Activated CD4-positive, alpha-beta T cell treated with anti-CD3 and anti-CD28 coated beads, Interleukin-2, amount 10 ng/mL, durations not matched to agents 7 days and 5 days (primary cell): ENCODE measurements at regions not wholly inside any gene's neighbourhood (a gene's known extent, or its start where the extent isn't known, plus 50 kb on each side); places are given as distances from the start of the nearest gene placed in this dataset.

ENCODE experiments used
- CTCF ChIA-PET: fragments of 350-600 bp; sonication (Branson Sonifier 250); formaldehyde crosslinking; loops from one replicate; lab custom pipeline; 2021; ENCODE audit warnings: antibody characterized with exemption; lab: Charles Lee
- POLR2A ChIA-PET: fragments of 350-600 bp; sonication (Branson Sonifier 250); formaldehyde crosslinking; loops from one replicate; lab custom pipeline; 2021; ENCODE audit warnings: antibody characterized with exemption; lab: Charles Lee
- DNase-seq: peaks from one replicate; pipeline ENCODE4 v3.0.0-alpha.2; 2020
- H3K27ac Mint-ChIP-seq: one replicate; pipeline ENCODE4 v1.8.0; 2021; ENCODE audit warnings: mild to moderate bottlenecking, moderate library complexity, mixed read lengths
- H3K27me3 Mint-ChIP-seq: one replicate; pipeline ENCODE4 v1.8.0; 2021; ENCODE audit warnings: mixed read lengths
- H3K36me3 Mint-ChIP-seq: one replicate; pipeline ENCODE4 v1.8.0; 2021; ENCODE audit warnings: low read depth, mixed read lengths
- H3K4me1 Mint-ChIP-seq: one replicate; pipeline ENCODE4 v1.8.0; 2021; ENCODE audit warnings: mixed read lengths
- H3K4me3 Mint-ChIP-seq: one replicate; pipeline ENCODE4 v1.8.0; 2021; ENCODE audit warnings: mild to moderate bottlenecking, moderate library complexity, mixed read lengths
- H3K9me3 Mint-ChIP-seq: one replicate; pipeline ENCODE4 v1.8.0; 2021; ENCODE audit warnings: mixed read lengths

DNA sequence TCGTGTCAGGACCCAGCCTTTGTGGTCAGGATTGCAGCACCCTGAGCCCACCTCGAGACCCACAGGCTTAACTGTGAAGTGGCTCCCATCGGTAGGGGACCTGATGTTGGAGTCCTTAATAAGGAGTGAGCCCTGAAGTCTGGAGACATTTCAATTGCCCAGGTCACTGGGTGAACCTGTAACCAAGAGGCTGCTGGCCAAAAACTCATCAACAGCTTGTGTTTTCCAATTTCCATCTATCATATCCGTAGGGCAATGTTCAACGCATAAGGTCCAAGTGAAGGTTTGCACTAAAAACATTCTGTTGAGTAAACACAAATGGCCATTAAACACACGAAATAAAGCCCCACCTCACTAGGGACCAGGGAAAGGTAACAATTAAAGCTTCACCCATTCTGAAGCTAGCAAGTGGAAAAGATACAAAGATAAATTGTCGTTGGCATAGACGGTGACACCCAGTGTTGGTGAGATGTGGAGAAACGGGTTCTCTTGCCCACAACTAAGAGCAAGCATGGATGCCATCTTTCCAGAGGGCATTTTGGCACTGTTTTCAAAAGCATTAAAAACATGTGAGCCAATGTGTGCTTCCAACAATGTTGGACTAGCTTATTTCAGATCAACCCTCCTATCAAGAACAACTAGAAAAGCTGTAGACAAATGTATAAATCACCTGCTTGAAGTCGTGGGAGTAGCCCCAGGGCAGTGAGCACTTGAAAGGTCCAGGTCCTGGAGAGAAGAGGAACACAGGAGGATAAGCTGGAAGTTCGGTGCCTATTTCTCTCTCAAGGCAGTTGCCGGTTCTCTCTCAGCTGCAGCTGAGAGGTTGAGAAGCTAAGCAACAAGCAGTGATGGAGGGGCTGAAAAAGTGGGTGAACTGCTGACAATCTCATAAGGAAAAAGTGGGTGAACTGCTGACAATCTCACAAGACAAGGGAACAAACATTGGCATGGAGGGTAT is 56.3 kb upstream of the PCSK6 start:
- Mint-ChIP-seq H3K36me3 (no peaks in the 10 kb centered on the region), H3K27ac (no peak overlapping the region), H3K9me3 (no peaks in the 10 kb centered on the region), H3K4me1 (no peaks in the 10 kb centered on the region), H3K4me3 (no peak overlapping the region), H3K27me3 (peaks cover 4% of the 10 kb centered on the region)
- ChIA-PET CTCF (no interaction called here), POLR2A (no interaction called here)
- DNase-seq = no peak

DNA sequence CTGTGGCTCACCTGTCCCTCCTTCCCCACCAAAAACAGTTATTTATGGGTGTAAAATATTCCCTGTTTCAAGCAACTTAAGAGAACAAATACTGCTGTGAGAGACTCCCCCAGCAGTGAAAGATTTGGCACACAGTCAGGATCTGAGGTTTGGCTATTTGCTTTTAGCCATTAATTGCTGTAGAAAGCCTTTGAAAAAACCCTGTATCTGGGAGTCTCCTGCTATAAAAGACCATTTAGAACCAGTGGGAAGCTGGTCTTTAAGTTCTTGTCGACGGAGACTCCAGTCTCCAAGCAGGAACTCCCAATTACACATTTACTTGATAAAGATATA is 55.1 kb upstream of the PCSK6 start:
- POLR2A ChIA-PET = no interaction called here
- Mint-ChIP-seq H3K9me3 (no peaks in the 10 kb centered on the region), H3K36me3 (no peaks in the 10 kb centered on the region), H3K27ac (no peak overlapping the region), H3K4me1 (no peaks in the 10 kb centered on the region), H3K4me3 (no peak overlapping the region), H3K27me3 (peaks cover 4% of the 10 kb centered on the region)
- DNase-seq = no peak
- CTCF ChIA-PET = no interaction called here

DNA sequence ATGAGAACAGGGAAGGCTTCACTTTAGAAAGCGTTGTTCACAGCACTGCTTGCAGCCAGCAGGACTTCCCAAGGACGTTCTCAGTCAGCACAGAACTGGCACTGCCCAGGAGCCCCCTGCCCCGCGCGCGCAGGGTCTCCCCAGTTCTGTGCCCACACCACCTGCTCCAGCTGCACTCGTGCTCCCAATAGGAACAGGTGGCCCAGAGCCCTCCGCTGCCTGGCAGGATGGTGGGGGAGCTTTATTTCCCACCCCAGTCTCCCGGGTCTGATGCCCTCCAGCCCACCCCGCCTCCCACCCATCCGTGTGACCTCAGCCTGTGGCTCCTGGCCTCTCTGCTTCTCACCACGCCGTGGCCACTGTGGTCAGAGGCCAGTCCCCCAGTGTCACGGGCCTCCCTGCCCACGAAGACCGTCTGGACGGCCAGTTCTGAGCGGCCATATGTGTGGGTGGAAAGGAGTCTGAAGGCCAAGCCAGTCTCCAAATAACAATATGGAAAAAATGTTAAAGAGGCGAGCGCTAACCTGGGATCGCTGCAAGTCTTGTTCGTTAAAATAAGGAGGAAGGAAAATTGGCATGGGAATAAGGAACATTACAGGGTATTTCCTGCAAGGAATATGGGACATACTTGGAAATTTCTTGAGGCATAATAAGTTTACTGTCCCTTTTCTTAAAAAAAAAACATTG is 54.6 kb upstream of the PCSK6 start:
- Mint-ChIP-seq H3K4me3 (no peak overlapping the region), H3K27ac (no peak overlapping the region), H3K9me3 (no peaks in the 10 kb centered on the region), H3K36me3 (no peaks in the 10 kb centered on the region), H3K27me3 (peaks cover 4% of the 10 kb centered on the region), H3K4me1 (no peaks in the 10 kb centered on the region)
- POLR2A ChIA-PET = no interaction called here
- no peak for DNase-seq
- CTCF ChIA-PET = no interaction called here

DNA sequence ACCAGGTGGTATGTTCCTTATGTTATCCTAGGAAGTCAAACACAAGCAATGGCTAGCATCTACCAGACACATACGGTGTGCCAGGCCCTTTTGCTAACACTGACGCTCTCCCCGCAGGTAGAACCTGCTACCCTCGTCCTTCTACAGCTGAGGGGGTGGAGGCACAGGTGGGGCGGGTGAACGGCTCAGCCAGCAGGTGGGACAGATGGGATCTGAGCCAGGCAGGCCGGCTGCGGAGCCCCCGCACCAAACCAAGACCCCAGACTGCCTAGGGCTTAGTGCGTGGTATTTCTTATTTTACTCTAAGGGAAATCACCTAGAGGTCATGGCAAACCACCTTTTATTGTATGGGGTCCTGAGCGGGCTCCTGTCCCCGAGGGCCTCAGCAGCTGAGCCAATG is 53.9 kb upstream of the PCSK6 start:
- Mint-ChIP-seq H3K9me3 (no peaks in the 10 kb centered on the region), H3K4me1 (no peaks in the 10 kb centered on the region), H3K36me3 (no peaks in the 10 kb centered on the region), H3K27me3 (peaks cover 4% of the 10 kb centered on the region), H3K4me3 (no peak overlapping the region), H3K27ac (no peak overlapping the region)
- ChIA-PET POLR2A (no interaction called here), CTCF (no interaction called here)
- DNase-seq = no peak

DNA sequence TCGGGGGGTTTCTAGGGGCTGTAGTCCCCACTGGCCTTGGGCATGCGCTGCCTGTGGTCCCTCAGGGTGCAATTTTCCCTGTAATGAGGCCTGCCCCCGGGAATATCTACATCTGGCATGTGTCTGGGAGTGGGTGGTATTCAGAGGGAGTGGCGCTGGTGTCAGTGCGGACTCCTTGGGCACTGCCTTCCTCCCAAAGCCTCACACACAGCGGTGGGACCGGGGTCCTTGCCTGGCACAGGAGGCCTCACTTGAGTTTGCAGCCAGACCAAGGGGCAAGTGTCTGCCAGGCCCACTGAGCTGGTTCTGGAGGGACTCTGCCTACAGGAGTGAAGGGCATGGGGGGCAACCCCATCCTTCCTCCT is 53.5 kb upstream of the PCSK6 start:
- Mint-ChIP-seq H3K27ac (no peak overlapping the region), H3K27me3 (peaks cover 4% of the 10 kb centered on the region), H3K9me3 (no peaks in the 10 kb centered on the region), H3K4me3 (no peak overlapping the region), H3K4me1 (no peaks in the 10 kb centered on the region), H3K36me3 (no peaks in the 10 kb centered on the region)
- CTCF ChIA-PET = no interaction called here
- POLR2A ChIA-PET = no interaction called here
- DNase-seq = no peak

DNA sequence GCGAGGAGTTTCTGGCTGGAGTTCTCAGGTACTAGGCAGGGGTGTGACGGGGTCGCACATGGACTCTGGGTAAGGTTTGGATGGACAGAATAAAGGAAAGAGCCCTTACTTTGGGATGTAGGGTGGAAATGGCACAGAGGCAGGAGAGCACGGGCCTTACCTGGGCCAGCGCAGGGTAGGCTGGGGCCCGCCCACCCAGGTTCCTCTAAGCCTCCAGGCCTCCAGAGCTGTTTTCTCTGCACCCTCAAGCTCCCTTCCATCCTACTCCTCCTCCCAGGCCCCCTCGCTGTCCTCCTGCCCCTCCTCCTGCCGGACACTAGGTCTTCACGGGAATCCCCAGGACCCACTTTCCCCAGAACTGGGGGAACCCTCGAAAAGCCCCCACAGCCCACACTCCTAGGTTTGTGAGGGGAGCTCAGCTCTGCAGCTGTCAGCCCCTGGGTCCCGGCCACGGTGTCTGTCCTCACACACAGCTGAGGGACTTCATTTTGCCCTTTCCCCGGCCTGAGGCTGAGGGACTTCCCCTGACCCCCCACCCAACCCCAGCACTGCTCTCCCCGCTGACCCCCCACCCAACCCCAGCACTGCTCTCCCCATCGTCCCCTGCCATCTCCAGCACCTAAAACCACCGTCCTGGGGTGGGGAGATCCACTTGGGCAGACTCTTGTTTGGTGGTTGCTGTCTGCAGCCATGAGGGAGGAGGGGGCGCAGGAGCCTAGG is 53.0 kb upstream of the PCSK6 start:
- no peak overlapping the region for H3K27ac Mint-ChIP-seq
- ChIA-PET POLR2A (no interaction called here), CTCF (no interaction called here)
- peaks cover 4% of the 10 kb centered on the region for H3K27me3 Mint-ChIP-seq
- H3K4me3 Mint-ChIP-seq = no peak overlapping the region
- no peaks in the 10 kb centered on the region for H3K36me3 Mint-ChIP-seq
- H3K4me1 Mint-ChIP-seq = no peaks in the 10 kb centered on the region
- DNase-seq = no peak
- H3K9me3 Mint-ChIP-seq = no peaks in the 10 kb centered on the region

DNA sequence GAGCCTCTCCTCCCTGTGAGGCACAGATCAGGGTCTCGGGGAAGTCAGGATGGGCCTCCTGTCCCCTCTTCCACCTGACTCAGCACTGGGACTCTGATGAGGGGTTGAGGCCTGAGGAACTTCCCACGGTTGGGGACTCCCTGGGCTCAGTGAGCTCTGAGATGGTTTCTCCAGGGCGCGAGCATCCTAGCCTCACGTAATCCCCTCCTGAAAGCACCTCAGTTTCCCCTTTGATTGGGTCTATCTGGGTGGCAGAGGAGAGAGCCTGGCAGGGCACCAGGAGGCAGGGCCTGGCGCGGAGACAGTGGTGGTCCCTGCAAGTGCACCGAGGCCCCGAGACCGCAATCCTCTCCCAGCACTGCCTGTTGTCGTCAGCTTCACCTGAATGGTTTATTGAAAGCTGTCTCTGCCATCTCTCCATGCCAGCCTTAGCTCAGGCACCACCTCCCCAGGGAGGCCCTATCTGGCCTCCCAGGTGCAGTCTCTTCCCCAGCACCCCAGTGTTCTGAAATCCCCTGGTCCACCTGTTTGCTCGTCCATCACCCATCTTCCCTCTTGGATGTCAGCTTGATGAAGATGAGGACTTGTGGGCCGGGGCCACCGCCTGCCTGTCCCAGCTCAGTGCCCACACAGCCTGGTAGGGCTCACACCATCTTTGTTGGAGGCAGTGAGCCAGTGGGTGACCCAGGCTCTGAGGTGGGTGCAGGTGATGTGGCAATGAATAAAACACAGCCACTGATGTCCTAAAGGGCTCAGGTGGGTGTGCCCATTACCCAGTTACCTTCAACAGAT is 52.2 kb upstream of the PCSK6 start:
- no peak for DNase-seq
- no peak overlapping the region for H3K27ac Mint-ChIP-seq
- H3K27me3 Mint-ChIP-seq = peaks cover 4% of the 10 kb centered on the region
- no peak overlapping the region for H3K4me3 Mint-ChIP-seq
- no peaks in the 10 kb centered on the region for H3K36me3 Mint-ChIP-seq
- ChIA-PET CTCF (interaction anchor here (0.9 kb wide), 1 partner anchor 10 kb away, joined by 3 read pairs; no protein-coding TSS in a partner anchor), POLR2A (no interaction called here)
- H3K9me3 Mint-ChIP-seq = no peaks in the 10 kb centered on the region
- H3K4me1 Mint-ChIP-seq = no peaks in the 10 kb centered on the region

DNA sequence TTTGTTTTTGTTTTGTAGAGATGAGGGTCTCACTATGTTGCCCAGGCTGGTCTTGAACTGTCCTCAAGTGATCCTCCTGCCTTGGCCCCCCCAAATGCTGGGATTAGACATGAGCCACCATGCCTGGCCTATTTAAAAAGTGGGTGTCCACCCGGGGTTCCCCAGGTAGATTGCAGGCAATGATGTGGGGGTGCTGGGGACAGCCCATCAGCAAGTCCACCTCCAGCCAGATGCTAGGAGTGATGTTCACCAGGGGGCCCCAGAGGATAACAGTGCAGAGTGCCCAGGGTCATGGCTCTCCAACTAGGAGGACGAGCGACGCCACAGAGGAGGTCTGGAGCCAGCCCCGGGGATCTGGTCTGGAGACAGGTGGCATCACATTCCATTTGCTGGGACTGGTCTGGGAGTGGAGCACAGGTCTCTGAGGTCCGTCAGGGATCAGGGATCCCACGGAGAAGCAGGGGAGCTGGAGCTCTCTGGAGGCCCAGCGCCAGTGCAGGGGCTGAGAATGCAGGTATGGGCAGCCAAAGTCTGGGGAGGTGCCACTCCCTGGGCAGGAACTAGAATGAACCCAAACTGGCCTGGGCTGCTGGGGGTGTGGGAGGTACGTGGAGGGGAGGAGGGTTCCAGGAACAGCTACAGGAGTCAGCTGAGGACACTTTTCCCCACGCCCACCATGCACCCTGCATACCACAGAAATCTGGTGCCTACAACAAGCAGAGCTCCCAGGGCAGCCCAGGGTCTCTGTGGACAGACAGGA is 51.2 kb upstream of the PCSK6 start:
- no peaks in the 10 kb centered on the region for H3K27me3 Mint-ChIP-seq
- ChIA-PET POLR2A (no interaction called here), CTCF (interaction anchor here (0.9 kb wide), 1 partner anchor 11 kb away, joined by 3 read pairs; no protein-coding TSS in a partner anchor)
- no peak for DNase-seq
- H3K4me3 Mint-ChIP-seq = no peak overlapping the region
- H3K9me3 Mint-ChIP-seq = no peaks in the 10 kb centered on the region
- no peaks in the 10 kb centered on the region for H3K36me3 Mint-ChIP-seq
- H3K27ac Mint-ChIP-seq = no peak overlapping the region
- H3K4me1 Mint-ChIP-seq = no peaks in the 10 kb centered on the region

DNA sequence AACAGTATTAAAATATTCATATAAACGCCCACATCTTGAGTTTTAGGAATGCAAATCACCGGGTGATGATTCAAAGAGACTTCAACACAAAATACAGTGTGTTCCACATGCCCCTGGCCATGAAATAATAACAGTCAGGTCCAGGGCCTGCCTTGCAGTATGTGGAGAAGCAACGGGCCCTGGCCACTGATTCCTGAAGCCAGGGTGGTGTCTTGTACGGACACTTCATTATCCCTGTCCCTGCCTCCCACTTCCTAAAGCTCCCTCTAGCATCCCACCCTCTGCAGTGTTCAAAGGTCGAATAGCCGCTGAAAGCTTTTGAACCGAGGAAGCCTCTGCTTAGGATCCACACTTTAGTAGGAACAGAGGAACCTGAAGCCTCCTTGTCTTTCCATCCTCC is 50.4 kb upstream of the PCSK6 start:
- ChIA-PET CTCF (no interaction called here), POLR2A (no interaction called here)
- no peak overlapping the region for H3K27ac Mint-ChIP-seq
- H3K4me1 Mint-ChIP-seq = no peaks in the 10 kb centered on the region
- no peaks in the 10 kb centered on the region for H3K27me3 Mint-ChIP-seq
- H3K9me3 Mint-ChIP-seq = no peaks in the 10 kb centered on the region
- no peak overlapping the region for H3K4me3 Mint-ChIP-seq
- no peak for DNase-seq
- H3K36me3 Mint-ChIP-seq = no peaks in the 10 kb centered on the region

DNA sequence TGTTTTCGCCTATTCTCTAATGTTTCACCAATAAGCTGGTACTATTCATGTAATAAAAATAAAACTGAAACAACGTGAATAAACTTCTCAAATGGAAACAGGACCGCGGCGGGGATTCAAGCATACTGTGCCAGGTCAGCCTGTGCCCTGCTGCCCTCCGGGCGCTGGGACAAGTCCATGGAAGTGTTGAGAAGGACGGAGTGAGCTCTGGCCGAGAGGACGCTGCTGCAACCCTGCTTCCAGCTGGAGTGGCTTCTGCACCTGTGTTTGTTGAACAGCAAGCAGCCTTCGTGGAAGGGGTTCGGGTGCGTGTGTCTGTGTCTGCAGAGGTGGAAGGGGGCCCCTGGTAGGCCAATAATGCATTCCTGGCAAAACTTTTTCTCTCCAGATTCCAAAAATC is 50.0 kb upstream of the PCSK6 start:
- ChIA-PET CTCF (no interaction called here), POLR2A (no interaction called here)
- Mint-ChIP-seq H3K4me1 (no peaks in the 10 kb centered on the region), H3K4me3 (no peak overlapping the region), H3K27ac (no peak overlapping the region), H3K36me3 (no peaks in the 10 kb centered on the region), H3K27me3 (no peaks in the 10 kb centered on the region), H3K9me3 (no peaks in the 10 kb centered on the region)
- DNase-seq = no peak
